ENCODE measurements at regions not wholly inside any gene's neighbourhood (a gene's known extent, or its start where the extent isn't known, plus 50 kb on each side); places are given as distances from the start of the nearest gene placed in this dataset.

GRCh38 chr20:16647875-16648597, 74.8 kb upstream of the KIF16B start:
- Mint-ChIP-seq H3K9me3 (peaks cover 0 to 4% (median 0%) of the 10 kb centered on the region in 7 donors), H3K27me3 (ENCODE audit: low read depth in 3 of 3) (peaks cover 0 to 3% (median 3%) of the 10 kb centered on the region in 3 donors), H3K36me3 (no peaks in the 10 kb centered on the region), H3K27ac (no peak overlapping the region), H3K4me3 (no peak overlapping the region), H3K4me1 (no peaks in the 10 kb centered on the region)
- H3K4me2 ChIP-seq (replicated peaks; ENCODE audit: extremely low read depth, low read length, poor library complexity, severe bottlenecking) = no peak overlapping the region
- no peak overlapping the region for H3K27ac ChIP-seq (ENCODE audit: low read depth in 1 of 2, low read length in 2 of 2)
- no peak overlapping the region for H3K9ac ChIP-seq (ENCODE audit: insufficient read depth, low read length, poor library complexity, severe bottlenecking)
- H3K79me2 ChIP-seq (ENCODE audit: insufficient read depth, low read length) = no peaks in the 10 kb centered on the region
- no peaks in the 10 kb centered on the region for H3K4me1 ChIP-seq (ENCODE audit: control insufficient read depth in 1 of 2, insufficient read depth in 2 of 2, low read length in 2 of 2)
- TF ChIP-seq CTCF (IDR thresholded peaks at IDR 0.05) = no peak
- intact Hi-C loops (cut with micrococcal nuclease) = no loop called here
- no peaks in the 10 kb centered on the region for H3K27me3 ChIP-seq (ENCODE audit: control insufficient read depth in 2 of 2, insufficient read depth in 2 of 2, low read length in 2 of 2)
- 86% methylated on average over 7 of the region's 12 CpGs for WGBS (ENCODE audit: insufficient coverage)
- no peaks in the 10 kb centered on the region for H3K36me3 ChIP-seq (replicated peaks in 1 of 2; ENCODE audit: control insufficient read depth in 1 of 2, insufficient read depth in 2 of 2, low read length in 2 of 2)
- DNase-seq = no peak
- H4K20me1 ChIP-seq (ENCODE audit: insufficient read depth, low read length) = no peaks in the 10 kb centered on the region
- H3K4me3 ChIP-seq (replicated peaks in 1 of 3; ENCODE audit: low read depth in 2 of 3, low read length in 3 of 3) = no peak overlapping the region
- H3K9me3 ChIP-seq (replicated peaks in 1 of 2; ENCODE audit: control insufficient read depth in 1 of 2, insufficient read depth in 1 of 2, low read length in 2 of 2) = no peaks in the 10 kb centered on the region
- H2AFZ ChIP-seq (ENCODE audit: insufficient read depth, low read depth, low read length, poor library complexity, severe bottlenecking) = no peak overlapping the region

GRCh38 chr20:16641511-16642023, 68.3 kb upstream of the KIF16B start:
- Mint-ChIP-seq H3K4me1 (no peaks in the 10 kb centered on the region), H3K27ac (no peak overlapping the region), H3K4me3 (no peak overlapping the region), H3K9me3 (peaks cover 0 to 4% (median 0%) of the 10 kb centered on the region in 7 donors), H3K36me3 (no peaks in the 10 kb centered on the region), H3K27me3 (ENCODE audit: low read depth in 3 of 3) (peaks cover 2 to 7% (median 5%) of the 10 kb centered on the region in 3 donors)
- intact Hi-C loops (cut with micrococcal nuclease) = no loop called here
- no peak overlapping the region for H3K27ac ChIP-seq (ENCODE audit: low read depth in 1 of 2, low read length in 2 of 2)
- H4K20me1 ChIP-seq (ENCODE audit: insufficient read depth, low read length) = no peaks in the 10 kb centered on the region
- no peaks in the 10 kb centered on the region for H3K79me2 ChIP-seq (ENCODE audit: insufficient read depth, low read length)
- H3K9ac ChIP-seq (ENCODE audit: insufficient read depth, low read length, poor library complexity, severe bottlenecking) = no peak overlapping the region
- H2AFZ ChIP-seq (ENCODE audit: insufficient read depth, low read depth, low read length, poor library complexity, severe bottlenecking) = no peak overlapping the region
- no peak overlapping the region for H3K4me2 ChIP-seq (replicated peaks; ENCODE audit: extremely low read depth, low read length, poor library complexity, severe bottlenecking)
- WGBS (ENCODE audit: insufficient coverage) = 100% methylated on average over 1 of the region's 2 CpGs
- H3K4me3 ChIP-seq (replicated peaks in 1 of 3; ENCODE audit: low read depth in 2 of 3, low read length in 3 of 3) = no peak overlapping the region
- no peaks in the 10 kb centered on the region for H3K4me1 ChIP-seq (ENCODE audit: control insufficient read depth in 1 of 2, insufficient read depth in 2 of 2, low read length in 2 of 2)
- no peaks in the 10 kb centered on the region for H3K9me3 ChIP-seq (replicated peaks in 1 of 2; ENCODE audit: control insufficient read depth in 1 of 2, insufficient read depth in 1 of 2, low read length in 2 of 2)
- no peaks in the 10 kb centered on the region for H3K36me3 ChIP-seq (replicated peaks in 1 of 2; ENCODE audit: control insufficient read depth in 1 of 2, insufficient read depth in 2 of 2, low read length in 2 of 2)
- no peak for TF ChIP-seq CTCF (IDR thresholded peaks at IDR 0.05)
- no peak for DNase-seq
- no peaks in the 10 kb centered on the region for H3K27me3 ChIP-seq (ENCODE audit: control insufficient read depth in 2 of 2, insufficient read depth in 2 of 2, low read length in 2 of 2)
